KMS-11 (cell line): ENCODE measurements at regions not wholly inside any gene's neighbourhood (a gene's known extent, or its start where the extent isn't known, plus 50 kb on each side); places are given as distances from the start of the nearest gene placed in this dataset.

Experiments
- H2AFZ ChIP-seq: fragments of 200-600 bp; sonication (generic); 2 replicates; pipeline ENCODE4 v1.6.1; 2016; ENCODE audit warnings: antibody characterized with exemption, mixed run types, low read depth
- H3K27ac ChIP-seq: fragments of 200-600 bp; sonication (generic); 2 replicates; pipeline ENCODE4 v1.6.1; 2016; ENCODE audit warnings: mild to moderate bottlenecking, mixed run types
- H3K27me3 ChIP-seq: fragments of 200-600 bp; sonication (generic); 2 replicates; pipeline ENCODE4 v1.6.1; 2017; ENCODE audit warnings: mild to moderate bottlenecking, low read depth, mixed run types, moderate library complexity; ENCODE audit not compliant: insufficient read depth
- H3K36me3 ChIP-seq: fragments of 200-600 bp; sonication (generic); 2 replicates; pipeline ENCODE4 v1.6.1; 2017; ENCODE audit warnings: mild to moderate bottlenecking, mixed run types; ENCODE audit not compliant: insufficient read depth
- H3K4me1 ChIP-seq: fragments of 200-600 bp; sonication (generic); 2 replicates; pipeline ENCODE4 v1.6.1; 2016; ENCODE audit warnings: mild to moderate bottlenecking, low read depth, mixed run types; ENCODE audit not compliant: poor library complexity, severe bottlenecking
- H3K4me2 ChIP-seq: fragments of 200-600 bp; sonication (generic); 2 replicates; pipeline ENCODE4 v1.7.0; 2016; ENCODE audit warnings: mild to moderate bottlenecking, mixed run types
- H3K4me3 ChIP-seq: fragments of 200-600 bp; sonication (generic); IDR thresholded peaks from 2 replicates; pipeline ENCODE4 v1.6.1; 2017; ENCODE audit warnings: low read depth, low read length, mixed read lengths; ENCODE audit not compliant: insufficient read depth
- H3K79me2 ChIP-seq: fragments of 200-600 bp; sonication (generic); 2 replicates; pipeline ENCODE4 v1.6.1; 2016; ENCODE audit warnings: low read depth, mixed run types; ENCODE audit not compliant: insufficient read depth
- H3K9ac ChIP-seq: fragments of 200-600 bp; sonication (generic); 2 replicates; pipeline ENCODE4 v1.6.1; 2016; ENCODE audit warnings: mild to moderate bottlenecking, mixed run types
- H4K20me1 ChIP-seq: fragments of 200-600 bp; sonication (generic); 2 replicates; pipeline ENCODE4 v1.6.1; 2016; ENCODE audit warnings: mild to moderate bottlenecking, mixed run types; ENCODE audit not compliant: insufficient read depth
- TF ChIP-seq, protein P1 (sequence below): fragments of 200-600 bp; sonication (generic); conservative IDR thresholded peaks from 2 replicates; pipeline ENCODE4 v1.6.1; 2017; ENCODE audit warnings: low read depth, mild to moderate bottlenecking, antibody characterized with exemption, low read length, moderate library complexity, mixed read lengths

DNA sequence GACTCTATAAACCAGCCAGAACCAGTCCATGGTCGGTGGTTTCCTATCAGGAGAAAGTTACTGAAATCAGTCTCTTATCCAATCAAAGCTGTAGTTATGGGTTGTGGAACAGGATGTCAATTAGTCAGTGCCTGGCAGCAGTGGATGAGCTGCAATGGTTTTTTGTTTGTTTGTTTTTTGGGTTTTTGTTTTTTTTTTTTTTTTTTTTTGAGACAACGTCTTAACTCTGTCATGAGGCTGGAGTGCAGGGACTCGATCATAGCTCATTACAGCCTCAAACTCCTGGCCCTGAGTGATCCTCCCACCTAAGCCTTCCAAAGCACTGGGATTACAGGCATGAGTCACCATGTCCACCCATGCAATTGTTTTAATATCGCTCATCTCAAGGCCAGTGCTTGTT, 113.3 kb upstream of the CAND1 start:
- Histone ChIP-seq H3K36me3 (no peaks in the 10 kb centered on the region), H3K4me3 (no peak overlapping the region), H3K27me3 (no peaks in the 10 kb centered on the region), H3K4me1 (no peaks in the 10 kb centered on the region), H3K79me2 (no peaks in the 10 kb centered on the region), H4K20me1 (no peaks in the 10 kb centered on the region), H2AFZ (no peak overlapping the region), H3K27ac (no peak overlapping the region), H3K9ac (no peak overlapping the region), H3K4me2 (no peak overlapping the region)
- TF ChIP-seq, protein P1, sequence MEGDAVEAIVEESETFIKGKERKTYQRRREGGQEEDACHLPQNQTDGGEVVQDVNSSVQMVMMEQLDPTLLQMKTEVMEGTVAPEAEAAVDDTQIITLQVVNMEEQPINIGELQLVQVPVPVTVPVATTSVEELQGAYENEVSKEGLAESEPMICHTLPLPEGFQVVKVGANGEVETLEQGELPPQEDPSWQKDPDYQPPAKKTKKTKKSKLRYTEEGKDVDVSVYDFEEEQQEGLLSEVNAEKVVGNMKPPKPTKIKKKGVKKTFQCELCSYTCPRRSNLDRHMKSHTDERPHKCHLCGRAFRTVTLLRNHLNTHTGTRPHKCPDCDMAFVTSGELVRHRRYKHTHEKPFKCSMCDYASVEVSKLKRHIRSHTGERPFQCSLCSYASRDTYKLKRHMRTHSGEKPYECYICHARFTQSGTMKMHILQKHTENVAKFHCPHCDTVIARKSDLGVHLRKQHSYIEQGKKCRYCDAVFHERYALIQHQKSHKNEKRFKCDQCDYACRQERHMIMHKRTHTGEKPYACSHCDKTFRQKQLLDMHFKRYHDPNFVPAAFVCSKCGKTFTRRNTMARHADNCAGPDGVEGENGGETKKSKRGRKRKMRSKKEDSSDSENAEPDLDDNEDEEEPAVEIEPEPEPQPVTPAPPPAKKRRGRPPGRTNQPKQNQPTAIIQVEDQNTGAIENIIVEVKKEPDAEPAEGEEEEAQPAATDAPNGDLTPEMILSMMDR, result no peak

DNA sequence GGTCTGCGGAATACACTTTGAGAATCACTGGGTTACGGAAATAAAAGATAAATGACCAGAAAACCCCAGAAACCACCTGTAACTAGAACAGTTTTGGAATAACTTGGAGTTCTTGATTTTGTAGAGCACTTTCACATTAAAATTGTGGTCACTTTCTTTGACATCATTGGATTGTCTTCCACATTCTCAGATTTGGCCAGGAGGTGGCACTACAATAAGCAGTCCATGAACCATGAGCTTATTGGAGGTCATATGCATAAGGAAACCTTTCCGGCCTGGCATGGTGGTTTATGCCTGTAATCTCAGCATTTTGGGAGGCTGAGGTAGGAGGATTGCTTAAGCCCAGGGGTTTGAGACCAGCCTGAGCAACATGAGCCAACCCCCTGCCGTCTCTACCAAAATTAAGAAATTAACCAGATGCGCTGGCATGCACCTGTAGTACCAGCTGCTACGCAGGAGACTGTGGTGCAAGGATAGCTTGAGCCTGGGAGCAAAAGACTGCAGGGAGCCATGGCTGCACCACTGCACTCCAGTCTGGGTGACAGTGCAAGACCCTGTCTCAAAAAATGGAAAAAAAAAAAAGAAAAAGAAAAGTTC, 107.7 kb upstream of the CAND1 start:
- no peaks in the 10 kb centered on the region for H3K4me1 ChIP-seq
- H3K4me2 ChIP-seq, result no peak overlapping the region
- no peak overlapping the region for H2AFZ ChIP-seq
- H4K20me1 ChIP-seq, result no peaks in the 10 kb centered on the region
- H3K27me3 ChIP-seq, result no peaks in the 10 kb centered on the region
- TF ChIP-seq, protein P1, result peak; percentile 89
- H3K4me3 ChIP-seq, result no peak overlapping the region
- H3K9ac ChIP-seq, result no peak overlapping the region
- H3K36me3 ChIP-seq, result no peaks in the 10 kb centered on the region
- H3K79me2 ChIP-seq, result no peaks in the 10 kb centered on the region
- no peak overlapping the region for H3K27ac ChIP-seq

DNA sequence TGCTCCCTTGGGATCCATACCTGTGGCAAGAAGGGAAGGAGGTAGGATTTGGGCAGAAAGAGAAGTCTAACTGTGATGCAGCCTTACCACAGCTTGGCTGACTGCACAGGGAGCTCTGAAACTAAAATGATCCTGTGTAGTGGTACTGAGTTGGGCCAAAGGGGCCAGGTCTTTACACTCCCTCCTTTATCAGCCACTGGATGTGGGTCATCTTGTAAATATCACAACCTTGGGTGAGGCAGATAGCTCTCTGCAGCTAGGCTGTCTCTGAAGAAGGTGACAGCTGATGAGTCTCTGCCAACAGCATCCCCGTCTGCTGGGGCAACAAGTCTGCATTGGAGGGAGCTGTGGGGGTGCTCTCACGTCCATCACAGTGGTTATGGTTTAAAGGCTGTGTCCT, 95.9 kb upstream of the CAND1 start:
- TF ChIP-seq, protein P1, result no peak
- Histone ChIP-seq H3K79me2 (no peaks in the 10 kb centered on the region), H2AFZ (no peak overlapping the region)

DNA sequence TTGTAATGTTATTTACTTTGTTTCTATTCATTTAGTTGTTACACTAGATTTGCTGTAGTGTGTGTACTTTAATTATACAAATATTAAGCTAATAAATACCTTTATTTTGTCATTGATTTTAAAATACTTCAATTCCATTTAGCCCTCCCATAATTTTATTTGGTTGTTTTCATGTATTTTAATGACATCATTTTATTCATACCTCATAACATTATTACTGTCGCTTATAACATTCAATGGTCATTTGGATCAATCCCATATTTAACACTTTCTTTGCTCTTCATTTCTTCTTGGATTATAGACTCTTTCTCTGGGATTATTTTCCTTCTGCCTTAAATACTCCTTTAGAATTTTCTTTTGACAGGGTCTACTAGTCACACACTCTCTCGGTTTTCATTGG, 86.6 kb upstream of the CAND1 start:
- H3K4me2 ChIP-seq, result no peak overlapping the region
- no peaks in the 10 kb centered on the region for H3K36me3 ChIP-seq
- H2AFZ ChIP-seq, result no peak overlapping the region
- no peak overlapping the region for H3K4me3 ChIP-seq
- no peaks in the 10 kb centered on the region for H3K27me3 ChIP-seq
- H3K4me1 ChIP-seq, result no peaks in the 10 kb centered on the region
- H3K9ac ChIP-seq, result no peak overlapping the region
- no peaks in the 10 kb centered on the region for H3K79me2 ChIP-seq
- TF ChIP-seq, protein P1, result no peak
- no peak overlapping the region for H3K27ac ChIP-seq
- no peaks in the 10 kb centered on the region for H4K20me1 ChIP-seq

More for the DNA sequence above, 95.9 kb upstream of the CAND1 start:
- no peaks in the 10 kb centered on the region for H3K4me1 ChIP-seq
- no peaks in the 10 kb centered on the region for H3K36me3 ChIP-seq
- no peak overlapping the region for H3K4me2 ChIP-seq
- no peak overlapping the region for H3K27ac ChIP-seq
- no peaks in the 10 kb centered on the region for H4K20me1 ChIP-seq
- no peak overlapping the region for H3K9ac ChIP-seq
- H3K4me3 ChIP-seq, result no peak overlapping the region
- H3K27me3 ChIP-seq, result no peaks in the 10 kb centered on the region
